ENCODE measurements at regions not wholly inside any gene's neighbourhood (a gene's known extent, or its start where the extent isn't known, plus 50 kb on each side); places are given as distances from the start of the nearest gene placed in this dataset.

DNA sequence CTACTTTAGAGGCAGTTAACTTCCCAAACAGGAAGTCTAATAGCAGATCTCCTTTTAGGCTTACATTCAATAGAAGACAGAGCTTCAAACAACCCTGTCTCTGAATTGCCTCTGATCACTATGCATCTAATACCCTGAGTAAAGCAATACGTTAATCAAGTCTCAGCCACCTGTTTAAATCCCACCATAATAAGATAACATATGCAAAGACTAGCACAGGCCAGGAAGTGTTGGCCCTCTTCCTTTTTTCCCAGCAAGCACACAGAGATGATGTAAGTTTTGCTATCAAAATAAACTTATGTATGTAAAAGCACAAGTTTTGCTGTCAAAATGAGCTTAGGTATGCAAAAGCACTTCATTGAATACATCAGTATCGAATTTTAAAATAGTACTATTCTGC lies 385.5 kb downstream of the RND3 start:
- TF ChIP-seq YY1 (IDR thresholded peaks at IDR 0.05; ENCODE audit: insufficient read depth, insufficient read length) = no peak
- no peak for TF ChIP-seq ZNF274 (IDR thresholded peaks at IDR 0.05; ENCODE audit: low read depth, low read length)
